Activated CD8-positive, alpha-beta T cell treated with anti-CD3 and anti-CD28 coated beads for 36 hours (primary cell): ENCODE measurements at regions not wholly inside any gene's neighbourhood (a gene's known extent, or its start where the extent isn't known, plus 50 kb on each side); places are given as distances from the start of the nearest gene placed in this dataset.

ENCODE experiments used
- ATAC-seq: fragments of 200-7000 bp; cut with Tn5 transposase; one replicate; pipeline ENCODE4 v1.10.0; 2021; ENCODE audit warnings: mild to moderate bottlenecking, moderate library complexity
- CTCF ChIA-PET: fragments of 350-600 bp; sonication (Branson Sonifier 250); formaldehyde crosslinking; loops from one replicate; lab custom pipeline; 2021; ENCODE audit warnings: antibody characterized with exemption; lab: Charles Lee
- POLR2A ChIA-PET: fragments of 350-600 bp; sonication (Branson Sonifier 250); formaldehyde crosslinking; loops from one replicate; lab custom pipeline; 2021; ENCODE audit warnings: antibody characterized with exemption; lab: Charles Lee
- DNase-seq: peaks from one replicate; pipeline ENCODE4 v3.0.0-alpha.2; 2020
- H3K27ac Mint-ChIP-seq: one replicate; pipeline ENCODE4 v1.8.0; 2021; ENCODE audit warnings: mild to moderate bottlenecking, mixed read lengths
- H3K27me3 Mint-ChIP-seq: one replicate; pipeline ENCODE4 v1.8.0; 2021; ENCODE audit warnings: mixed read lengths
- H3K36me3 Mint-ChIP-seq: one replicate; pipeline ENCODE4 v1.8.0; 2021; ENCODE audit warnings: low read depth, mixed read lengths
- H3K4me1 Mint-ChIP-seq: one replicate; pipeline ENCODE4 v1.8.0; 2021; ENCODE audit warnings: low read depth, mixed read lengths
- H3K4me3 Mint-ChIP-seq: one replicate; pipeline ENCODE4 v1.8.0; 2021; ENCODE audit warnings: mild to moderate bottlenecking, moderate library complexity, mixed read lengths
- H3K9me3 Mint-ChIP-seq: one replicate; pipeline ENCODE4 v1.8.0; 2021; ENCODE audit warnings: mixed read lengths
- intact Hi-C: fragments of 100-400 bp; cut with micrococcal nuclease; formaldehyde crosslinking; loops from one replicate; pipeline ENCODE4 v1.10.0; 2022
- TF ChIP-seq, protein P1 (sequence below): fragments of 200-600 bp; IDR thresholded peaks from one replicate; pipeline ENCODE4 v1.8.0; 2022; ENCODE audit warnings: antibody characterized with exemption, mild to moderate bottlenecking

DNA sequence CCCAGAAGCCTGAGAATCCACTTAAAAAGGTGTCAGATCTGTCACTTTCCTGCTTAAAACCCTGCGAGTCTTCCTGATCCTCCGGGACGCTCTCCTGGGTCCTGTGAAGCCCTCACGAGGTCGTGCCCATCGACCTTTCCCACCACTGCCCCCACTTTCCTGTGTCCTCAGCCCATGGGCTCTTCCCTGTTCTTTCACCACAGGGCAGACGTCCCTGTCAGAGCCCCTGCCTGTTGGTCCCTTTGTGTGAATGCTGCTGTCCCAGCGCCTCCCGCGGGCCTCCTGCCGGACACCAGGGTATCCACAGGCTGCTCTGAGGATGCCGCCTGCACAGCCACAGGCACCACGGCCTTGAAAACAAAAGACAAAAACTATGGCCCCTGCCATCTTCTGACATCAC lies 125.6 kb downstream of the TMEM18 start:
- intact Hi-C loops, result no loop called here
- Mint-ChIP-seq H3K36me3 (no peaks in the 10 kb centered on the region), H3K9me3 (no peaks in the 10 kb centered on the region), H3K27ac (no peak overlapping the region), H3K4me1 (no peaks in the 10 kb centered on the region), H3K27me3 (peaks cover 5% of the 10 kb centered on the region), H3K4me3 (no peak overlapping the region)
- TF ChIP-seq, protein P1, sequence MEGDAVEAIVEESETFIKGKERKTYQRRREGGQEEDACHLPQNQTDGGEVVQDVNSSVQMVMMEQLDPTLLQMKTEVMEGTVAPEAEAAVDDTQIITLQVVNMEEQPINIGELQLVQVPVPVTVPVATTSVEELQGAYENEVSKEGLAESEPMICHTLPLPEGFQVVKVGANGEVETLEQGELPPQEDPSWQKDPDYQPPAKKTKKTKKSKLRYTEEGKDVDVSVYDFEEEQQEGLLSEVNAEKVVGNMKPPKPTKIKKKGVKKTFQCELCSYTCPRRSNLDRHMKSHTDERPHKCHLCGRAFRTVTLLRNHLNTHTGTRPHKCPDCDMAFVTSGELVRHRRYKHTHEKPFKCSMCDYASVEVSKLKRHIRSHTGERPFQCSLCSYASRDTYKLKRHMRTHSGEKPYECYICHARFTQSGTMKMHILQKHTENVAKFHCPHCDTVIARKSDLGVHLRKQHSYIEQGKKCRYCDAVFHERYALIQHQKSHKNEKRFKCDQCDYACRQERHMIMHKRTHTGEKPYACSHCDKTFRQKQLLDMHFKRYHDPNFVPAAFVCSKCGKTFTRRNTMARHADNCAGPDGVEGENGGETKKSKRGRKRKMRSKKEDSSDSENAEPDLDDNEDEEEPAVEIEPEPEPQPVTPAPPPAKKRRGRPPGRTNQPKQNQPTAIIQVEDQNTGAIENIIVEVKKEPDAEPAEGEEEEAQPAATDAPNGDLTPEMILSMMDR, result no peak
- DNase-seq (no peak), ATAC-seq (no peak)
- ChIA-PET POLR2A (no interaction called here), CTCF (no interaction called here)

DNA sequence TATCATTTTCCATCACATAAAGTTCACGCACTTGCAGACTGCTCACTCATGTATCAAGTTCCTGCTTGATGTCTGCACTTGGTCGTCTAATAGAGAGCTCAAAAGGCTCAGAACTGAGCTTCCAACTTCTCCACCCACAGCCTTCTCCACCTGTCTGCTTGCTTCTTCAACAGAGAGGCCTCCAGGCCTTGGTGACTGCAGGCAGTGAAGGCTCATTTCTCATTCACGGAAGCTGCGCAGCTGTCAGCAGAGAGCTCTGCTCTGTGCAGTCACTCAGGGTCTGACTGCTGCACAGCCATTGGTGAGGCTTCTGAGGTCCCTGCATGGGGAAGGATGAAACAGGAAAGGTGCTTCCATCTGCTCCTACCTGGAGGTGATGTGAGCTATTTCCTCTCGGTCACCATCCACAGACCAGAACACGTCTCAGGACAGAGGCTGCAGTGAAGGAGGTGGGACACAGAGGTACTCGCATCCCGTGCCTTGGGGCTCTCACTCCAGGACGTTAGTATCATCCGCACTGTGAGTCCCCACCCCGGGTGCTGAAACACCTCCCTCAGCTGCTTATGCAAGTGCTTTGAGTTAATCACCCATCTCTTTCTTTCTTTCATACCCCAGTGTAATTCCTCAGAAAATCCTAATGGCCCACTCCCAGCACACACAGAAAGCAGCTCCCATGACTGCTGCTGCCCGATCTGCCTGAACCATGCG lies 126.2 kb downstream of the TMEM18 start:
- no peak for DNase-seq
- Mint-ChIP-seq H3K27me3 (peaks cover 5% of the 10 kb centered on the region), H3K36me3 (no peaks in the 10 kb centered on the region), H3K4me1 (no peaks in the 10 kb centered on the region), H3K4me3 (no peak overlapping the region), H3K9me3 (no peaks in the 10 kb centered on the region), H3K27ac (no peak overlapping the region)
- no peak for ATAC-seq
- ChIA-PET POLR2A (no interaction called here), CTCF (no interaction called here)
- intact Hi-C loops, result no loop called here
- TF ChIP-seq, protein P1, result no peak

DNA sequence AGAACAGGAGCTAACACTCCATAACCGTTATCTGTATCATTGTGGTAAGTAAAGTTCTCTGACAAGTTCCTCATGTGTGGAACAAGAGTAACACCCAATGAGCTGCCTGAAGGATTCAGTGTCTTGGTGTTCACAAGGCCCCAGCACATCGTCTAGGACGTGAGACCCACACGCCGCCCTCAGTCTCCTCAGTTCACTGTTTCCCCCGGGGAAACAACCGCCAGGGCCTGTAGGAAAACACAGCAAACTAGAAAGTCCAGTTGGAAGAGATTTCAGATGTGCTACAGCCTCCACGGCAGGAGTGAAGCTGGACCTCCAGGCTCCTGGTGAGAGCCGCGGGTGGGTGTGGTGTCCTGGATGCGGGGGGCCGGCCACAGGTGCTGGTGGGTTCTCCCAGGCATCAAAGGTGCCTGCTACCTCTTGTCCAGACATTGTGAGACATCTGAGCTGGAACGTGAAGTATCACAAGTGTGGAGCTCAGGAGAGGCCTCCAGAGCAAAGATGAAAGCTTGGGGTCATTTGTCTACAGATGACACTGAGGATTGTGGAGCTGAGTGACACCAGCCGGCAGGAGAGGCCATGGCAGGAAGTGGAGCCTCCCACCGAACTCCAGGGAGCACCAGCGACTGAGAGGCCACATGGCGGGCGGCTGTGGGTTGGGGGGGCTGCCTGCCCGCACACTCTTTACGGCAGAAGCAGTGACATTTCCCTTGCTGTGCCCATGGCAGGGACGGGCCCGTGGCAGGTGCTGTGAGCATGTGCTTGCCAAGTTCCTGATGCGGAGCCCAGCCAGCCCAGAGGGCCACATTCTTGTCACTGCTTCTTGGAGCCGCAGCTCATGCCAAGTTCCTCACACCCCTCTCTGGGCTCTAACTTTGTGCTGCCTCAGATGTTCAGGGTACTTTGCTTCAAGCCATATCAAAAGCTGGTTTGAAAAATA lies 131.2 kb downstream of the TMEM18 start:
- no peak for DNase-seq
- H3K4me1 Mint-ChIP-seq, result no peaks in the 10 kb centered on the region
- H3K4me3 Mint-ChIP-seq, result no peak overlapping the region
- no peak for ATAC-seq
- ChIA-PET CTCF (no interaction called here), POLR2A (no interaction called here)
- intact Hi-C loops, result no loop called here
- TF ChIP-seq, protein P1, result no peak
- no peaks in the 10 kb centered on the region for H3K9me3 Mint-ChIP-seq
- no peaks in the 10 kb centered on the region for H3K36me3 Mint-ChIP-seq
- H3K27ac Mint-ChIP-seq, result no peak overlapping the region
- peaks cover 10% of the 10 kb centered on the region for H3K27me3 Mint-ChIP-seq

DNA sequence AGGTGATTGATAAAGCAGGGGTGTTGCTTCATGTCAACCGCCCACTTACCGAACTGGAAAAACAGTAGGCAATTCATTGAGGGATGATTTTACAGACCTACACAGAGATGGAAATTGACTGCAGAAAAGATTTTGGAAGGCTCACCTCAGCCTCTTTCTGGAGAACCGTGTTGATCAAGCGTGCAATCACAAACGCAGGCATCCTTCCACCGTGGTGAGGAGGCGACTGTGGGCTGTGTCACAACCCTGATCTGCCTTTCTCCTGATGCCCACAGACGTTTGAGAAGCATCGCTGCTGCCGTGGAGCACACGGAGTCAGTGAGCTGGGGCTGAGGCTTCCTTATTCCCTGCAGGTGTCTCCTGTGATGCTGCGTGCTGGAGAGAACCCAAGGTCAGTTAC lies 132.0 kb downstream of the TMEM18 start:
- no peaks in the 10 kb centered on the region for H3K4me1 Mint-ChIP-seq
- intact Hi-C loops, result no loop called here
- no peaks in the 10 kb centered on the region for H3K9me3 Mint-ChIP-seq
- H3K27me3 Mint-ChIP-seq, result peaks cover 10% of the 10 kb centered on the region
- no peak overlapping the region for H3K4me3 Mint-ChIP-seq
- CTCF ChIA-PET, result no interaction called here
- POLR2A ChIA-PET, result no interaction called here
- TF ChIP-seq, protein P1, result no peak
- no peak overlapping the region for H3K27ac Mint-ChIP-seq
- no peaks in the 10 kb centered on the region for H3K36me3 Mint-ChIP-seq
- no peak for ATAC-seq
- no peak for DNase-seq

DNA sequence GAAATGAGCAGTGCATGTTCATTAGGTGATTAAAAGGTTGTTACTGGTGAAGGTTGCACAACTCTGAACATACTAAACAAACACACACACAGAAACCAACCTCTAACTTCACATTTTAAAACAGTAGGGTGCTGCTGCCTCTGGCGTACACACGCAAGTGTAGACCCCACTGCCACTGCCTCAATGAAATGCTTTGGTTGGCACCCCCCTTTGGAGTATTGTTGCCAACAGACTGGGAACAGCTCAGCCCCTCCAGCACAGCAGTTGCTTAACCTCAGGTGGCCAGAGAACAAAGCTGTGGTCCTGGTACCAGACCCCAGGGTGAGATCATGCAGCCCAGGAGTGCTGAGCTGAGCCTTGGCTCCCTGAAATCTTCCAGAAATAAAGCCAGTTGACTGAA lies 138.6 kb downstream of the TMEM18 start:
- H3K27me3 Mint-ChIP-seq, result peaks cover 19% of the 10 kb centered on the region
- intact Hi-C loops, result no loop called here
- H3K27ac Mint-ChIP-seq, result no peak overlapping the region
- H3K4me1 Mint-ChIP-seq, result no peaks in the 10 kb centered on the region
- DNase-seq (no peak), ATAC-seq (no peak)
- peaks cover 2% of the 10 kb centered on the region for H3K9me3 Mint-ChIP-seq
- H3K36me3 Mint-ChIP-seq, result no peaks in the 10 kb centered on the region
- CTCF ChIA-PET, result no interaction called here
- POLR2A ChIA-PET, result no interaction called here
- no peak overlapping the region for H3K4me3 Mint-ChIP-seq
- TF ChIP-seq, protein P1, result no peak
